ENCODE measurements at regions not wholly inside any gene's neighbourhood (a gene's known extent, or its start where the extent isn't known, plus 50 kb on each side); places are given as distances from the start of the nearest gene placed in this dataset.

- peaks cover 3% of the 10 kb centered on the region for H3K36me3 Mint-ChIP-seq
- DNase-seq: no peak
- peaks cover 10% of the 10 kb centered on the region for H3K9me3 Mint-ChIP-seq (ENCODE audit: low read depth)
- H3K4me3 Mint-ChIP-seq: no peak overlapping the region
- H3K27me3 Mint-ChIP-seq: no peaks in the 10 kb centered on the region
- peaks cover 16% of the 10 kb centered on the region for H3K4me1 Mint-ChIP-seq
- CTCF ChIA-PET: no interaction called here
- H3K27ac Mint-ChIP-seq: no peak overlapping the region
- ATAC-seq: no peak
Observed at GRCh38 chr6:14783594-14783993, 462.3 kb upstream of the JARID2 start.

DNA sequence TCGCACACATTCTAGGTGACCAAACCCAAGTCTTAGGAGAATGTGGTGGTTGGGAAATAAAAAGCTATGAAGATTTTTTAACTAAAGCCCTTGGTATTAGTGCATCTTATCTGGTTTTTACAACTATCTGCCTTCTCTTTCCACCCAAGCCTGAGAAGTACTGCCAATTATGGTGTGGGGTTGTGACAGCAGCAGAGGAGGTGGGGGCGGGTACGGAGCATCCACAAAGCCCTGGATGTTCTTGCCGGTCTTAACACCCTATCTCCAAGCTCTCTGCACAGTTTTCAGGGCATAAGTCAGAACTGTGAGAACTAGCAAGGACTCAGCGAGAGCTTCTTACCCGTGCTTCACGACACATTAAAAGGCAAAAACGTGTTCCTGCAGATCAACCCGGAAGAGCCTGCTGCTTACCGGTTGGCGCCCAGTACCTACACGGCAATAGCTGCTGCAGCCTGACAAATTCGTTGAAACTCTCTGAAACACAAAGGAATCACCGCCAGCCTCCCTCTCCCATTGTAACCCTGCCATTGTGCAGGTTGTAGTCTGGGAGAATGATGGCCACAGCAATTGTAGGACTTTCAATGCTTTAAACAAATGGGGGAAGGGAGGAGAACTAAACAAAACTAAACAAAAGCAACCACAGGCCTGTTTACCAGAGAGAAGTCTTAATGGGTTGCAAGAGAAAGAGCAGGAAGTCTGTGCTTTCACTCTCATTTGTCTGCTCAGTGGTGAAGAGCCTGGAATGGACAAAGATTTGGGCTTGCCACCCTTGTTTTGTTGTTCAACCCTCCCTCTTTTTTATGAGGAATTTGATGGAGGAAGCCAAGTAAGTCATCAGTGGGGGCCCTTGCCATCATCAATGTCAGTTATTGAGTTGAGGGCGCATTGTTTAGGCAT, 461.0 kb upstream of the JARID2 start:
- DNase-seq (no peak), ATAC-seq (peak; percentile 33)
- Mint-ChIP-seq H3K27me3 (no peaks in the 10 kb centered on the region), H3K36me3 (peaks cover 6% of the 10 kb centered on the region), H3K27ac (peak overlapping the region; percentile 75), H3K4me1 (peaks cover 16% of the 10 kb centered on the region), H3K4me3 (peak overlapping the region; percentile 14), H3K9me3 (ENCODE audit: low read depth) (peaks cover 10% of the 10 kb centered on the region)
- CTCF ChIA-PET: interaction anchor here (0.9 kb wide), 1 partner anchor 81 kb away, joined by 3 read pairs; no protein-coding TSS in a partner anchor

GRCh38 chr6:14785493-14785790, 460.4 kb upstream of the JARID2 start:
- CTCF ChIA-PET: interaction anchor here (0.9 to 1.5 kb wide), 2 partner anchors 24 to 82 kb away, joined by 3 read pairs; no protein-coding TSS in a partner anchor
- Mint-ChIP-seq H3K27me3 (no peaks in the 10 kb centered on the region), H3K36me3 (peaks cover 6% of the 10 kb centered on the region), H3K9me3 (ENCODE audit: low read depth) (peaks cover 10% of the 10 kb centered on the region), H3K4me3 (no peak overlapping the region), H3K27ac (no peak overlapping the region), H3K4me1 (peaks cover 16% of the 10 kb centered on the region)
- ATAC-seq (no peak), DNase-seq (no peak)

DNA sequence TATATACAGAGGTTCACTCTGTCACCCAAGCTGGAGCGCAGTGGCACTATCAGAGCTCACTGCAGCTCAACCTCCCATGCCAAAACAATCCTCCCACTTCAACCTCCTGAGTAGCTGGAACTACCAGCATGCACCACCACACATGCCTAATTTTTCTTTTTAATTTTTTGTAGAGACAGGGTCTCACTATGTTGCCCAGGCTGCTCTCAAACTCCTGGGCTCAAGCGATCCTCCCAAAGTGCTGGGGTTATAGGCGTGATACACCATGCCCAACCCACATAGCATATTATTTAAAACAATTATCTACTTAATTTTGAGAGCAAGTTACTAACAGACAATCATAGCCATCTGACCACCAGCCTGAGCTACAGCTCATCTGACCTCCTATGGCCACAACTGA, 459.9 kb upstream of the JARID2 start:
- peaks cover 16% of the 10 kb centered on the region for H3K4me1 Mint-ChIP-seq
- peaks cover 10% of the 10 kb centered on the region for H3K9me3 Mint-ChIP-seq (ENCODE audit: low read depth)
- no peaks in the 10 kb centered on the region for H3K27me3 Mint-ChIP-seq
- DNase-seq (no peak), ATAC-seq (no peak)
- no peak overlapping the region for H3K4me3 Mint-ChIP-seq
- H3K36me3 Mint-ChIP-seq: peaks cover 6% of the 10 kb centered on the region
- CTCF ChIA-PET: interaction anchor here (0.9 to 1.5 kb wide), 3 partner anchors 23 to 82 kb away, joined by 3 read pairs; no protein-coding TSS in a partner anchor
- no peak overlapping the region for H3K27ac Mint-ChIP-seq

DNA sequence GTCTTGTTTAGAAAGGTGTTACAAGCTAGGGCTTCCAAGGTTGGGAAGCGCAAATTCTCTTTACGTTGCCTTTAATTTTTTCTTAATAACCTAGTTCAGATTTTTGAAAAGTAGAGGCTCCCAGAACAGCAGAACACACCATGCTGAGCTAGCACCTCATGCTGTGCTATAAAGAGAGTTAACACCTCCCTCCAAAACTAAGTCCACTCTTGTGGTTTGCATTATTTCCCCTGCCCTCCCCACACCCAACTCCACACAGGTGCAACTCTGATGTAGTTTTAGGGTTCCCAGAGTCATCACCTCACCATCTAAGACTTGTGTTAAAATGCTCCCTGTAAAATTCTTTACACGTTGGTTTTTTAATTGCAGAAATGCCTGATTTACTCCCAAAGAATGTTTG, 459.4 kb upstream of the JARID2 start:
- no peak for ATAC-seq
- CTCF ChIA-PET: interaction anchor here (1.0 to 1.5 kb wide), 2 partner anchors 23 to 25 kb away, joined by 3 read pairs; no protein-coding TSS in a partner anchor
- peaks cover 10% of the 10 kb centered on the region for H3K9me3 Mint-ChIP-seq (ENCODE audit: low read depth)
- peaks cover 2% of the 10 kb centered on the region for H3K27me3 Mint-ChIP-seq
- H3K4me3 Mint-ChIP-seq: no peak overlapping the region
- H3K27ac Mint-ChIP-seq: no peak overlapping the region
- peaks cover 16% of the 10 kb centered on the region for H3K4me1 Mint-ChIP-seq
- no peak for DNase-seq
- peaks cover 6% of the 10 kb centered on the region for H3K36me3 Mint-ChIP-seq

GRCh38 chr6:14787250-14787649, 458.6 kb upstream of the JARID2 start:
- no peak overlapping the region for H3K4me3 Mint-ChIP-seq
- peaks cover 16% of the 10 kb centered on the region for H3K4me1 Mint-ChIP-seq
- peaks cover 5% of the 10 kb centered on the region for H3K36me3 Mint-ChIP-seq
- DNase-seq: no peak
- peaks cover 2% of the 10 kb centered on the region for H3K27me3 Mint-ChIP-seq
- H3K27ac Mint-ChIP-seq: no peak overlapping the region
- peaks cover 7% of the 10 kb centered on the region for H3K9me3 Mint-ChIP-seq (ENCODE audit: low read depth)
- ATAC-seq: no peak
- CTCF ChIA-PET: no interaction called here

DNA sequence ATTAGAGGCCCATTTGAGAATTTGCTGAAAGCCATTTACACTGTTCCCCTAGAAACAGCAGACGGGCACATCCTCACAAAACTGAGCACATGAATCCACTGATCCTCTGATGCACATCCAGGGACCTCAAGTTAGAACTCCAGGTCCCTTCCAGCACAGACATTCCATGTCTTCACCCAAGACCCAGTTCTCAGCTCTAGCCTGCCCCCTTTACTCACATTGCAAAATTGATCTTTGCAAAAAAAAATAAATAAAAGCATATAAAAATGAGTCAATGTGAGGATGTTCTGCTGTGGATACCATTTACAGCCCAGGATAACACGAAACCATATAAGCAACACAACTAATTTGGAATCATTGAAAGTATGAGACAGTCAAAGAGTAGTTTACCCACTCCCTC, 458.2 kb upstream of the JARID2 start:
- H3K36me3 Mint-ChIP-seq: peaks cover 5% of the 10 kb centered on the region
- peaks cover 16% of the 10 kb centered on the region for H3K4me1 Mint-ChIP-seq
- no peak overlapping the region for H3K27ac Mint-ChIP-seq
- ATAC-seq (no peak), DNase-seq (no peak)
- no peak overlapping the region for H3K4me3 Mint-ChIP-seq
- peaks cover 2% of the 10 kb centered on the region for H3K27me3 Mint-ChIP-seq
- CTCF ChIA-PET: no interaction called here
- peaks cover 6% of the 10 kb centered on the region for H3K9me3 Mint-ChIP-seq (ENCODE audit: low read depth)

- ATAC-seq: no peak
- Mint-ChIP-seq H3K27me3 (peaks cover 2% of the 10 kb centered on the region), H3K27ac (no peak overlapping the region), H3K36me3 (peaks cover 3% of the 10 kb centered on the region), H3K4me1 (peaks cover 11% of the 10 kb centered on the region), H3K9me3 (ENCODE audit: low read depth) (no peaks in the 10 kb centered on the region), H3K4me3 (no peak overlapping the region)
- CTCF ChIA-PET: no interaction called here
- DNase-seq: no peak
Observed at GRCh38 chr6:14789996-14790395, 455.9 kb upstream of the JARID2 start.

DNA sequence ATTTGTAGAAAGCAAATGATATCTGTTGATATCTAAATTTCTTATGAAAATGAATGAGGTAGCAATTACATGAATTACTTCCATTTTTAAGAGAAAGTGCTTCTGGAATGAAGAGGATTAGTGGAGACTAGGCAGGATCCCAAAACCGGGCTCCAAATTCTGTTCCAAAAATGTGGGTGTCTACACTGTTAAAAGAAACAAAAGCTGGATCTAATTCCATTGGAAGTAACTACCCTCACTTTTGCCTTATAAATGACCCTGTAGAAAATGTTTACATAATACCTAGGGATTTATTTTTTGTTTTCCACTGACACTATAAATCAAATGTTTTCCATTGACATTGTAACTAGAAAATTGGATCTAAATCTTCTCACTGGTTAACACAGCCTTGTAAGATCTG, 454.9 kb upstream of the JARID2 start:
- no peak overlapping the region for H3K27ac Mint-ChIP-seq
- DNase-seq: no peak
- H3K27me3 Mint-ChIP-seq: peaks cover 2% of the 10 kb centered on the region

DNA sequence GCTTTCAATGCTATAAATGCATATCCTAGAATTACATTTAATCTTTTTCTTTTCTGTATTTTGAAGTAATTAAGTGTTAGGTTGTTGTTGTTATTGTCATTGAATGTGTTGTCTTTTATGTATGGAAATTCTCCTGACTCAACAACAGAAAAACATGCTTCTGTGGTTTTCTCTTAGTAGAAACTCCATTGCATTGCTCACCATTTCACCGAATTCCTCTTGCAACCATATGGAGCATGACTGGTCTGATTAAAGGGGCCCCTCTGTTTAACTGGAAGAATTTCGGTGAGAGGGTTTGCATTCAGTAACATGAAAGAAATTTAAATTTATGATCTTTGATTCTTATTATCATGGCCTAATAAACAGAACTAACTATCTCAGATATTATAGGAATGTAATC, 454.3 kb upstream of the JARID2 start:
- Mint-ChIP-seq H3K27ac (no peak overlapping the region), H3K4me1 (peaks cover 6% of the 10 kb centered on the region), H3K9me3 (ENCODE audit: low read depth) (no peaks in the 10 kb centered on the region), H3K27me3 (peaks cover 2% of the 10 kb centered on the region), H3K36me3 (peaks cover 3% of the 10 kb centered on the region), H3K4me3 (no peak overlapping the region)
- DNase-seq (no peak), ATAC-seq (no peak)
- CTCF ChIA-PET: no interaction called here

More for the DNA sequence above, 454.9 kb upstream of the JARID2 start:
- Mint-ChIP-seq H3K36me3 (peaks cover 3% of the 10 kb centered on the region), H3K4me1 (peaks cover 7% of the 10 kb centered on the region), H3K9me3 (ENCODE audit: low read depth) (no peaks in the 10 kb centered on the region), H3K4me3 (no peak overlapping the region)
- no peak for ATAC-seq
- CTCF ChIA-PET: no interaction called here

GRCh38 chr6:14792118-14792955, 453.5 kb upstream of the JARID2 start:
- no peak overlapping the region for H3K4me3 Mint-ChIP-seq
- ATAC-seq: no peak

DNA sequence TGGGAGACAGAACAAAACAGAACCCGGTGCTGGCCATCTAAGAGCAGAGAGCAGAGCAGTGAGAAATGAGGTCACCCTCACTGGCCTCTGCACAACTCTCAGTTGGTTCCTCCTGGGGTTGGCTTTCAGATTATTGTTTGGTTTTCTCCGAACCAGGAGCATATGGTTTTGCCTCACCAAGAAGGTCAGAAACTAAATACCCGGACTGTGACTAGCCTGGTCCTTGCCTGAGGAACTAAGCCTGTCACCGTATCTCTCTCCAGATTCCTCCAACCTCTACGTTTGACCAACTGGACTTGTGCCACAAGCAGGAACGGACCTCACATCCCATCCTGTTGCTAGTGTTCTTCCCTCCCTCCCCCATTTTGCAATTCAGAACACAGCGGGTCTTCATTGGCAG, 450.4 kb upstream of the JARID2 start:
- Mint-ChIP-seq H3K27me3 (peaks cover 5% of the 10 kb centered on the region), H3K4me3 (no peak overlapping the region), H3K36me3 (no peaks in the 10 kb centered on the region), H3K4me1 (no peaks in the 10 kb centered on the region), H3K9me3 (ENCODE audit: low read depth) (no peaks in the 10 kb centered on the region), H3K27ac (no peak overlapping the region)
- CTCF ChIA-PET: no interaction called here
- ATAC-seq (no peak), DNase-seq (no peak)

More at GRCh38 chr6:14792118-14792955, 453.5 kb upstream of the JARID2 start:
- DNase-seq: no peak
- no peaks in the 10 kb centered on the region for H3K9me3 Mint-ChIP-seq (ENCODE audit: low read depth)
- H3K27ac Mint-ChIP-seq: no peak overlapping the region
- CTCF ChIA-PET: no interaction called here
- H3K27me3 Mint-ChIP-seq: peaks cover 2% of the 10 kb centered on the region
- H3K36me3 Mint-ChIP-seq: peaks cover 3% of the 10 kb centered on the region
- no peaks in the 10 kb centered on the region for H3K4me1 Mint-ChIP-seq

- Mint-ChIP-seq H3K27me3 (peaks cover 3% of the 10 kb centered on the region), H3K9me3 (ENCODE audit: low read depth) (no peaks in the 10 kb centered on the region), H3K4me3 (no peak overlapping the region), H3K4me1 (no peaks in the 10 kb centered on the region), H3K36me3 (no peaks in the 10 kb centered on the region), H3K27ac (no peak overlapping the region)
- CTCF ChIA-PET: no interaction called here
- ATAC-seq: no peak
- no peak for DNase-seq
Observed at GRCh38 chr6:14796974-14797762, 448.7 kb upstream of the JARID2 start.
